Trophoblast cell (in vitro differentiated cells and primary cell): ENCODE measurements at regions not wholly inside any gene's neighbourhood (a gene's known extent, or its start where the extent isn't known, plus 50 kb on each side); places are given as distances from the start of the nearest gene placed in this dataset.

Experiments used
- DNase-seq, 2 donors: peaks; one replicate each; pipeline ENCODE4 v3.0.0-alpha.2; 2016
- H2AFZ ChIP-seq: 2 replicates; pipeline ENCODE4 v1.6.1; 2013; ENCODE audit warnings: low read length, moderate library complexity, mild to moderate bottlenecking; ENCODE audit not compliant: insufficient read depth, poor library complexity
- H2AK5ac ChIP-seq: 2 replicates; pipeline ENCODE4 v1.6.1; 2013; ENCODE audit warnings: mild to moderate bottlenecking, low read length
- H2BK120ac ChIP-seq: 2 replicates; pipeline ENCODE4 v1.6.1; 2013; ENCODE audit warnings: low read length, mild to moderate bottlenecking, moderate library complexity; ENCODE audit not compliant: insufficient read depth, poor library complexity
- H2BK12ac ChIP-seq: 2 replicates; pipeline ENCODE4 v1.6.1; 2013; ENCODE audit warnings: mild to moderate bottlenecking, low read length, moderate library complexity
- H2BK5ac ChIP-seq: 2 replicates; pipeline ENCODE4 v1.6.1; 2013; ENCODE audit warnings: low read length, low read depth, moderate library complexity, mild to moderate bottlenecking; ENCODE audit not compliant: poor library complexity
- H3K14ac ChIP-seq: 2 replicates; pipeline ENCODE4 v1.6.1; 2013; ENCODE audit warnings: mild to moderate bottlenecking, low read length
- H3K18ac ChIP-seq: 2 replicates; pipeline ENCODE4 v1.6.1; 2013; ENCODE audit warnings: mild to moderate bottlenecking, low read length
- H3K23ac ChIP-seq: 2 replicates; pipeline ENCODE4 v1.6.1; 2013; ENCODE audit warnings: low read length
- H3K27ac ChIP-seq: 2 replicates; pipeline ENCODE4 v1.5.1; 2013; ENCODE audit warnings: low read depth, mild to moderate bottlenecking, inconsistent platforms, low read length, moderate library complexity
- H3K27me3 ChIP-seq: 2 replicates; pipeline ENCODE4 v1.6.1; 2013; ENCODE audit warnings: inconsistent platforms, mild to moderate bottlenecking, low read length, moderate library complexity; ENCODE audit not compliant: insufficient read depth
- H3K36me3 ChIP-seq, 2 experiments: 1 replicate in 1 of 2; 2 replicates in 1 of 2; pipeline ENCODE4 v1.6.1; 2013; ENCODE audit warnings: low read length in 2 of 2, mild to moderate bottlenecking in 2 of 2, moderate library complexity in 1 of 2; ENCODE audit not compliant: insufficient read depth in 2 of 2, control insufficient read depth in 1 of 2
- H3K4ac ChIP-seq: 2 replicates; pipeline ENCODE4 v1.6.1; 2013; ENCODE audit warnings: low read depth, mild to moderate bottlenecking, low read length, moderate library complexity
- H3K4me1 ChIP-seq, 2 experiments: 1 replicate in 1 of 2; 2 replicates in 1 of 2; pipeline ENCODE4 v1.6.1; 2013; ENCODE audit warnings: low read length in 2 of 2, mild to moderate bottlenecking in 2 of 2, moderate library complexity in 1 of 2; ENCODE audit not compliant: insufficient read depth in 2 of 2, control insufficient read depth in 1 of 2
- H3K4me2 ChIP-seq: 2 replicates; pipeline ENCODE4 v1.6.1; 2013; ENCODE audit warnings: inconsistent platforms, mild to moderate bottlenecking, low read length, moderate library complexity
- H3K4me3 ChIP-seq: 2 replicates; pipeline ENCODE4 v1.5.1; 2013; ENCODE audit warnings: mild to moderate bottlenecking, low read depth, low read length, inconsistent platforms
- H3K79me1 ChIP-seq: one replicate; pipeline ENCODE4 v1.6.1; 2013; ENCODE audit warnings: low read length
- H3K79me2 ChIP-seq: 2 replicates; pipeline ENCODE4 v1.6.1; 2013; ENCODE audit warnings: low read length, mild to moderate bottlenecking; ENCODE audit not compliant: control insufficient read depth, insufficient read depth, poor library complexity
- H3K9ac ChIP-seq: 2 replicates; pipeline ENCODE4 v1.6.1; 2013; ENCODE audit warnings: mild to moderate bottlenecking, low read length
- H3K9me3 ChIP-seq: 2 replicates; pipeline ENCODE4 v1.6.1; 2013; ENCODE audit warnings: low read depth, mild to moderate bottlenecking, control low read depth, inconsistent platforms, low read length; ENCODE audit not compliant: insufficient read depth
- H4K12ac ChIP-seq: 2 replicates; pipeline ENCODE4 v1.6.1; 2013; ENCODE audit warnings: low read depth, mild to moderate bottlenecking, low read length, moderate library complexity
- H4K8ac ChIP-seq: 2 replicates; pipeline ENCODE4 v1.6.1; 2013; ENCODE audit warnings: low read depth, mild to moderate bottlenecking, low read length, moderate library complexity
- H4K91ac ChIP-seq: one replicate; pipeline ENCODE4 v1.6.1; 2013; ENCODE audit warnings: low read depth, mild to moderate bottlenecking, low read length, moderate library complexity
- WGBS: extraction: QIAGEN DNeasy Blood & Tissue Kit; methylation state at CpG from one replicate; pipeline ENCODE4 v1.1.7; 2013; ENCODE audit warnings: missing lambda C conversion rate; ENCODE audit not compliant: insufficient read length, insufficient coverage; ENCODE audit errors: extremely low coverage; 5-methylcytosine and 5-hydroxymethylcytosine counted together

DNA sequence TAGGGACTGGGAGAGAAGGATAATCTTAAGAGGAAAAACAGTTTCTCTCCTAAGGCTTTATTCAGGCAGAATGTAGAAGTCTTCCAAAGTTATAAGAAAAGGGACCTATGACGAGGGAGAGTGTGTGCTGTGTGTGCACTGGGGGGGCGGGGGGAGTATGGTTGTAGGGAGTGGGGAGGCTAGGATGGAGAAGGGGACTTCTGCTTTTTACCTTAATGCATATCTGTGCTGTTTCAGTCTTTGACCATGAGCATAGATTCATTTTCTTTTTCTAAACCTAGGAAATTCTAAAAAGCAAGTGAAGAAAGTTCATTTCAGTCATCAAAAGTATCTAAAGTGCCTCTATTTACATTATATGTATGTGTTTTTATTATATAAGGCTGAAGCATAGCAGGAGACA lies 52.6 kb upstream of the RASA2 start:
- H3K79me1 ChIP-seq: peaks cover 1% of the 10 kb centered on the region
- H3K14ac ChIP-seq: no peak overlapping the region
- no peak overlapping the region for H4K91ac ChIP-seq
- no CpG with 5 or more reads among the region's 2 CpGs for WGBS
- no peak overlapping the region for H2AFZ ChIP-seq
- H2BK5ac ChIP-seq: no peak overlapping the region
- no peak overlapping the region for H2AK5ac ChIP-seq
- no peak overlapping the region for H2BK12ac ChIP-seq
- H3K4me2 ChIP-seq: no peak overlapping the region
- H3K36me3 ChIP-seq: peaks cover 0 to 5% of the 10 kb centered on the region in 2 experiments
- DNase-seq: no peak
- no peak overlapping the region for H3K18ac ChIP-seq
- no peaks in the 10 kb centered on the region for H3K27me3 ChIP-seq
- H3K9ac ChIP-seq: no peak overlapping the region
- no peak overlapping the region for H4K8ac ChIP-seq
- no peak overlapping the region for H3K4ac ChIP-seq
- no peaks in the 10 kb centered on the region for H3K9me3 ChIP-seq
- no peak overlapping the region for H3K23ac ChIP-seq
- no peak overlapping the region for H2BK120ac ChIP-seq
- no peak overlapping the region for H3K27ac ChIP-seq
- peaks cover 0 to 2% of the 10 kb centered on the region in 2 experiments for H3K4me1 ChIP-seq
- no peak overlapping the region for H4K12ac ChIP-seq
- H3K79me2 ChIP-seq: no peaks in the 10 kb centered on the region
- no peak overlapping the region for H3K4me3 ChIP-seq

- Histone ChIP-seq H2BK120ac (no peak overlapping the region), H3K14ac (no peak overlapping the region), H3K9me3 (no peaks in the 10 kb centered on the region), H4K91ac (no peak overlapping the region), H3K4ac (no peak overlapping the region), H4K12ac (no peak overlapping the region), H4K8ac (no peak overlapping the region), H3K79me2 (no peaks in the 10 kb centered on the region), H3K79me1 (peaks cover 1% of the 10 kb centered on the region), H3K23ac (no peak overlapping the region), H2BK5ac (no peak overlapping the region), H3K18ac (no peak overlapping the region), H3K27ac (no peak overlapping the region), H3K36me3 (peaks cover 0 to 2% of the 10 kb centered on the region in 2 experiments), H3K4me1 (no peaks in the 10 kb centered on the region), H3K4me2 (no peak overlapping the region), H3K27me3 (no peaks in the 10 kb centered on the region), H2BK12ac (peak overlapping the region; percentile 65), H3K9ac (no peak overlapping the region), H2AFZ (no peak overlapping the region), H2AK5ac (no peak overlapping the region), H3K4me3 (no peak overlapping the region)
- no CpG with 5 or more reads among the region's 3 CpGs for WGBS
- DNase-seq: no peak
These were observed 50.6 kb upstream of the RASA2 start for GRCh38 chr3:141436180-141436579.
